ENCODE measurements at regions not wholly inside any gene's neighbourhood (a gene's known extent, or its start where the extent isn't known, plus 50 kb on each side); places are given as distances from the start of the nearest gene placed in this dataset.

- no peak for TF ChIP-seq CTCF (IDR thresholded peaks at IDR 0.05)
- TF ChIP-seq POLR2A (IDR thresholded peaks at IDR 0.05) = no peak
- TF ChIP-seq POLR2AphosphoS5 (IDR thresholded peaks at IDR 0.05) = no peak
These were observed 221.5 kb upstream of the FAM241A start for GRCh38 chr4:111923786-111924185.
